Aorta (tissue), 5 donors: ENCODE measurements at regions not wholly inside any gene's neighbourhood (a gene's known extent, or its start where the extent isn't known, plus 50 kb on each side); places are given as distances from the start of the nearest gene placed in this dataset.

ENCODE experiments used
- ATAC-seq: fragments of 200-7000 bp; cut with Tn5 transposase; one replicate; pipeline ENCODE4 v1.9.1; 2022; ENCODE audit warnings: moderate library complexity; ENCODE audit not compliant: low FRiP score
- DNase-seq, 2 donors: peaks; one replicate each; pipeline ENCODE4 v3.0.0-alpha.2; 2020
- H3K27ac ChIP-seq, 2 donors: one replicate each; pipeline ENCODE4 v1.5.1; 2013; ENCODE audit warnings: low read length in 2 of 2, mild to moderate bottlenecking in 2 of 2, moderate library complexity in 2 of 2, control low read depth in 1 of 2, inconsistent platforms in 1 of 2, low read depth in 1 of 2
- H3K27me3 ChIP-seq, 2 donors: one replicate each; pipeline ENCODE4 v1.6.1; 2013; ENCODE audit warnings: control low read depth in 1 of 2, low read length in 1 of 2, mild to moderate bottlenecking in 1 of 2, moderate library complexity in 1 of 2; ENCODE audit not compliant: insufficient read depth in 2 of 2, control insufficient read depth in 1 of 2
- H3K36me3 ChIP-seq, 2 donors: one replicate each; pipeline ENCODE4 v1.6.1; 2013; ENCODE audit warnings: control low read depth in 1 of 2, low read length in 1 of 2, mild to moderate bottlenecking in 1 of 2; ENCODE audit not compliant: insufficient read depth in 2 of 2, control insufficient read depth in 1 of 2
- H3K4me1 ChIP-seq, 2 donors: one replicate each; pipeline ENCODE4 v1.6.1; 2013; ENCODE audit warnings: low read length in 2 of 2, control low read depth in 1 of 2, mild to moderate bottlenecking in 1 of 2, moderate library complexity in 1 of 2; ENCODE audit not compliant: insufficient read depth in 2 of 2, control insufficient read depth in 1 of 2
- H3K4me3 ChIP-seq, 2 donors: one replicate each; pipeline ENCODE4 v1.5.1; 2013; ENCODE audit warnings: low read length in 2 of 2, control low read depth in 1 of 2, mild to moderate bottlenecking in 1 of 2
- H3K9me3 ChIP-seq: one replicate; pipeline ENCODE4 v1.6.1; 2013; ENCODE audit warnings: mild to moderate bottlenecking, low read length; ENCODE audit not compliant: control insufficient read depth
- WGBS, 2 donors: extraction: QIAGEN DNeasy Blood & Tissue Kit; methylation state at CpG; one replicate each; pipeline ENCODE4 v1.1.7; 2013; 5-methylcytosine and 5-hydroxymethylcytosine counted together
- intact Hi-C, 2 donors: fragments of 100-400 bp; cut with DNase I; formaldehyde crosslinking; loops; one replicate each; pipeline versions ENCODE4 v1.14.2 to v1.15.0; 2022
- donor health status: healthy with polysubstance abuse.
- donor health status: Bipolar disorder and iron deficiency.
- donor health status: DM: no; HTN: no; CAD: no.
- donor health status: DM: no; HTN: no; CAD: no.
- donor health status: DM: yes; HTN: yes; CAD: no.

DNA sequence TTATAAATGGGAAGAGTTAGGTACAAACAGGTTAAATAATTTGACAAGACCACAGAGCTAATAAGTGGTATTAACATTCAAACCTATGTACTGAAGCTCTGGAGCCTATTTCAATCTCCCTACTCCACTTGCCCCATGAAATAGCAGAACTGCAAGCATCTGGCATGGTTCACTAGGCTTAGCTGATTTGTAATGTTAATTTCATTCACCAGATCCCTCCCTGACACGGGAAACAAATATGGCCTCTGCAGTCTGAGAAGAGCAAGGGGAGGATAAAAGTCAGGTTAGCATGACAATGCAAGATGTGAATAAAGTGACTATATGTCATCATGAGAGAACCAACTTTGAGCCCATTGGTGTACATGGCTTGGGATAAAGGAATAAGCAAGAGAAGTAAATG lies 428.8 kb downstream of the BRINP1 start:
- no peaks in the 10 kb centered on the region for H3K36me3 ChIP-seq
- DNase-seq (no peak), ATAC-seq (no peak)
- no peaks in the 10 kb centered on the region for H3K9me3 ChIP-seq
- intact Hi-C loops = no loop called here
- no peaks in the 10 kb centered on the region for H3K27me3 ChIP-seq
- H3K4me1 ChIP-seq = no peaks in the 10 kb centered on the region
- 39 to 41% methylated on average over 1 of the region's 1 CpG for WGBS, 2 donors
- H3K27ac ChIP-seq = no peak overlapping the region
- H3K4me3 ChIP-seq = no peak overlapping the region

DNA sequence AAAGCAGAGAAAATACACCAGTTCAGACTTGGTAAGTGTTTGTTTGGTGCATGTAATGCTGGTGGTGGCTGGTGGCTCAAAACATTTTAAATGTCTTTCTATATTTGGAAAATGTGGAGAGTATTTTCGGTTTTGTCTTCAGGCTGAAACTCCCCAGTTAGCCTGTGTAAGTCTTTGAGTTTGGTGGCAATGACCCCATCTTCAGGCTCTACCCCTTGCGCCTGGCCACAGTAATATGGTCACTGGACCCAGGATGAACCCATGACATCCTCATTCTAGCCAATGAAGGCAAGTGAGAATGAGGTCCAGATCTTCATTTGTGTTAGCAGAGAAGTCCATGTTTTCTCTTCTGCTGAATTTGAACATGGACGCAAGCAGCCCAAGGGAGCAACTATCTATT lies 422.6 kb downstream of the BRINP1 start:
- Histone ChIP-seq H3K27me3 (no peaks in the 10 kb centered on the region), H3K9me3 (no peaks in the 10 kb centered on the region), H3K4me1 (peaks cover 0 to 2% of the 10 kb centered on the region in 2 donors), H3K4me3 (no peak overlapping the region), H3K27ac (no peak overlapping the region), H3K36me3 (no peaks in the 10 kb centered on the region)
- DNase-seq = no peak
- ATAC-seq = no peak
- WGBS, 2 donors = 68 to 71% methylated on average over 3 of the region's 3 CpGs
- intact Hi-C loops = no loop called here

DNA sequence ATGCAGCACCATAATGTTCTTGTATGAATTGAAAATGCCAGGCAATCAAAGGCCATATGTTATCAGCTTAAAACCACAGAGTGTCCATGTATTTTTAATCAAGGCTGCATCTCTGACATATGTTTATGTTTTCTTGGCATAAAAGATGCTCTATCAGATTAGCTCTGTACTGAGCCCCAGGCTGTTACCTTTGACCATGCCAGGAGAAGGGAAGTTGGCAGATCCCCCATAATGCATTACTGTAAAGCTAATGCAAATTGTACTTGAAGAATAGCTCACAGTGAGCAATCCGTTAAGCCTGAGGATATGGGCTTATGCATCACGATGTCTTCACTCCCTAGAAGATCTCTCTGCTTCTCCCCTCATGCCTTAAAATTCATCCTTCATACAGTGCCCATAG lies 414.4 kb downstream of the BRINP1 start:
- intact Hi-C loops = no loop called here
- Histone ChIP-seq H3K9me3 (no peaks in the 10 kb centered on the region), H3K4me3 (no peak overlapping the region), H3K27me3 (no peaks in the 10 kb centered on the region), H3K36me3 (no peaks in the 10 kb centered on the region), H3K27ac (no peak overlapping the region), H3K4me1 (no peaks in the 10 kb centered on the region)
- WGBS, 2 donors = 85% methylated on average over 2 of the region's 2 CpGs
- ATAC-seq = no peak
- DNase-seq = no peak

DNA sequence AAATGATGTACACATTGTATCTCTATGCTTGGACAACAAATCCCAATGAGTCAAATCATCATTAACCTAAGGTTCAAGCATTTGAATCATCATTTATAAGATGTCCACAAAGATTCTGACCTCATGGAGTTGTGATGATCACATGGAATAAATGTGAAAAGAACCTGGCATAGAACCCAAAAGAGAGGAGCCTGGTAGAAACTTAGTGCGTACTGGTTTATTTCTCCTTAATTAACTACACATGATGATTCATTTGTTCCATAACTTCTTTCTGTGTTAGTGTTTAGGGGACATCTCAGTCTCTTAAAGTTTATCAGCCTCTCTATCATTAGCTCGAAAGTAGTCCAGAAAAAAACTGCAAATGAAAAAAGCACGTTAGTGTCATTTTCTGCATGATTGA lies 411.6 kb downstream of the BRINP1 start:
- no peaks in the 10 kb centered on the region for H3K27me3 ChIP-seq
- H3K4me1 ChIP-seq = no peaks in the 10 kb centered on the region
- intact Hi-C loops = no loop called here
- WGBS, 2 donors = 87 to 93% methylated on average over 3 of the region's 3 CpGs
- no peaks in the 10 kb centered on the region for H3K36me3 ChIP-seq
- no peak for ATAC-seq
- H3K27ac ChIP-seq = no peak overlapping the region
- no peak for DNase-seq
- no peaks in the 10 kb centered on the region for H3K9me3 ChIP-seq
- no peak overlapping the region for H3K4me3 ChIP-seq

DNA sequence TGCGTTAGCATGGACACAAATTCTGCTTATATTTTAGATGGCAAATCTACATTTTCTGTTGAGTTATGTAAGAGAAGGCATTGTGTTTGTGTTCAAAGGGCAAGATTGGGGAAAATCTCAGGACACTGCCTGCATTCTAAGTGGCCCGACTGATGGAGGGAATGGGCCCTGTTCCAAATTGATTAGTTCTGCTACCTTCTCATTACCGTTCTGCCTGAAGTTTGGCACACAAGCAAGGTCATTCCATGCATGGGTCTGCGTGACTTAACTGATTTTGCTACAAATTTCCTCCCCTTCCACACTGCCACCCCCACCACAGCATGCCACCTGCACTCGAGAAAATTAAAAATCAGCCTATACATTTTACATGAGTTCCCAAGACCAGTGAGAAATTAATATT lies 409.9 kb downstream of the BRINP1 start:
- H3K4me3 ChIP-seq = no peak overlapping the region
- DNase-seq = no peak
- no peaks in the 10 kb centered on the region for H3K4me1 ChIP-seq
- 86 to 88% methylated on average over 5 of the region's 5 CpGs for WGBS, 2 donors
- H3K36me3 ChIP-seq = no peaks in the 10 kb centered on the region
- no peak for ATAC-seq
- intact Hi-C loops = no loop called here
- no peaks in the 10 kb centered on the region for H3K9me3 ChIP-seq
- no peak overlapping the region for H3K27ac ChIP-seq
- no peaks in the 10 kb centered on the region for H3K27me3 ChIP-seq

DNA sequence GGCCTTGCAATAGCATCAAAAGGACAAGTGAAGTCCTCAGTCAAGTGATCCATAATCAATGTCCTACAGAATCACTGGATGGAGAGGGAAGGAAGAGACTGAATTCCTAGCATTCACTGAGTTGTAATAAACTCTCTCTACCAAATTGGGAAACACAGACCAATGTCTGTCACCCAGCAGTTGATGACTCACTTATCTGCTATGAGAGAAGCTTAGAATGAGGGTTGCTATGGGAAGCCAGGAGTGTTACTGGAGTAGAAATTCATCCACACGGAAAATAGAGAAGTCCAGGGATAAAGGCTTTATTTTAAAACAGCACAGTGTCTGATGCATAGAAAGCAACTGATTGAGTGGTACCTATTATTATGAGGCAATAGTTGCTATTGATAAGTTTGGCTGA lies 407.4 kb downstream of the BRINP1 start:
- DNase-seq (no peak), ATAC-seq (peak; percentile 67)
- H3K27me3 ChIP-seq = no peaks in the 10 kb centered on the region
- 0 to 3% methylated on average over 1 of the region's 1 CpG for WGBS, 2 donors
- H3K9me3 ChIP-seq = no peaks in the 10 kb centered on the region
- intact Hi-C loops = loop anchor here in 1 of 2 donors (5.0 kb wide), 1 partner anchor 40 kb away; no protein-coding TSS in a partner anchor
- H3K4me1 ChIP-seq = no peaks in the 10 kb centered on the region
- no peak overlapping the region for H3K4me3 ChIP-seq
- no peaks in the 10 kb centered on the region for H3K36me3 ChIP-seq
- H3K27ac ChIP-seq = no peak overlapping the region

DNA sequence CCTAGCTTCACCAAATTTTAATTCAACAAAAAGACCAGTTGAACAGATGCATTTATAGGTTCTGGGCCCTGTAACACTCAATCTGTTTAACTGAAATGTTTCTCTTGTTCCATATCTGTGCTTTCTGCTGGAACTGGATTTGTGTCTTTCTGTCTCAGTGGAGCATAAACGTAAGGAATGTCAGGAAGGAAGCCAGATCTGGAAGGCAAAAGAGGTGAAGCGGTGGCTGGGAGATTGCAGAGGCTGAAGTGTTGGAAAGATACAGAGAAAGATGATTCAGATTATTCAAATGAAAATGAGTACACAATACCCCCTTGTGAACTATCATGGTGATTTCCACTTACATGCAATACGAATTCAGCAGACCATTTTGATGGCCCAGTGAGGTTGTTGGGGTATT lies 406.8 kb downstream of the BRINP1 start:
- WGBS, 2 donors = 50 to 53% methylated on average over 3 of the region's 3 CpGs
- ATAC-seq = no peak
- intact Hi-C loops = loop anchor here in 1 of 2 donors (5.0 kb wide), 1 partner anchor 40 kb away; no protein-coding TSS in a partner anchor

DNA sequence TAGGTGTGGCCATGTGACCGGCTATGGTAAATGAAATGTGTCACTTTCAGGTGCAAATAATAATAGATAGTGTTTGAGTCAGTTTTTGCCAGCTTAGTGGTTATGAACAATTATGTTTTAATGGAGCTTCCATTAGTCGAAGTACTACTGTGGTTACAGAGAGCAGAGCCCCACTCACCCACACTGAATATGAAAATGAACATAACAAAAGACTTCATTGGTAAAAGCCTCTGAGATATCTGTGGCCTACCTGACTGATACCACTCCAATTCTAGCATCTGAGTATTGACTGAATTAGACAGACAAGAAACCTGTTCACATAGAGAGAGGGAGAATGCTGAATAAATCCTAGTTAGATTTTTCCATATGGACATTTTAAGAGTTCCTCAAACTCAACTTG lies 405.6 kb downstream of the BRINP1 start:
- H3K27ac ChIP-seq = no peak overlapping the region
- intact Hi-C loops = loop anchor here in 1 of 2 donors (5.0 kb wide), 1 partner anchor 39 kb away; no protein-coding TSS in a partner anchor

More for the DNA sequence above, 406.8 kb downstream of the BRINP1 start:
- H3K27me3 ChIP-seq = no peaks in the 10 kb centered on the region
- H3K4me3 ChIP-seq = no peak overlapping the region
- no peak for DNase-seq
- no peaks in the 10 kb centered on the region for H3K4me1 ChIP-seq
- H3K36me3 ChIP-seq = no peaks in the 10 kb centered on the region
- no peaks in the 10 kb centered on the region for H3K9me3 ChIP-seq
- no peak overlapping the region for H3K27ac ChIP-seq

DNA sequence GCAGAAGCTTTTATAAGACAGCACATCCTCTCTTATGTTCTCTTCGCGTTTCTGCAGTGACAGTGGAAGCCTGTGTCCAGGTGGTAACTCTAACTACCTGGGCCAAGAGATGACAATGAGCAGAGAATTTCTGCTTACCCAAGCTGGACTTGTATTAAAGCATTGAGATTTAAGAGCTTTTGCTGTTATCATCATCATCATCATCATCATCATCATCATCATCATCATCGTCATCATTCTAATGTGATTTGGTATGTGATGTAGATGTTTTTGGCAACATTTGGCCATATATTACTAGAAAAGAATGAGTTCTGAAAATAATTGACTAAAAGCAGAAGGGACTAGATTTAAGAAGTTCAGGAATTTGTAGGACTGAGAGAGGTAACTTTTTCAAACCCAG lies 401.3 kb downstream of the BRINP1 start:
- Histone ChIP-seq H3K36me3 (no peaks in the 10 kb centered on the region), H3K27ac (no peak overlapping the region), H3K27me3 (no peaks in the 10 kb centered on the region), H3K4me3 (no peak overlapping the region), H3K9me3 (no peaks in the 10 kb centered on the region), H3K4me1 (no peaks in the 10 kb centered on the region)
- no peak for ATAC-seq
- no peak for DNase-seq
- intact Hi-C loops = no loop called here
- WGBS, 2 donors = 92 to 93% methylated on average over 3 of the region's 3 CpGs

More for the DNA sequence above, 405.6 kb downstream of the BRINP1 start:
- no peak for ATAC-seq
- Histone ChIP-seq H3K4me3 (no peak overlapping the region), H3K4me1 (no peaks in the 10 kb centered on the region), H3K9me3 (no peaks in the 10 kb centered on the region), H3K36me3 (no peaks in the 10 kb centered on the region), H3K27me3 (no peaks in the 10 kb centered on the region)
- WGBS, 2 donors = 94 to 95% methylated on average over 2 of the region's 2 CpGs
- DNase-seq = no peak
